IPS DF 6.9 (cell line): ENCODE measurements at regions not wholly inside any gene's neighbourhood (a gene's known extent, or its start where the extent isn't known, plus 50 kb on each side); places are given as distances from the start of the nearest gene placed in this dataset.

Source experiments
- DNase-seq: peaks from one replicate; pipeline ENCODE4 v3.0.0-alpha.2; 2013; ENCODE audit warnings: low read depth, low spot score
- H3K27ac ChIP-seq: one replicate; pipeline ENCODE4 v1.5.1; 2013; ENCODE audit warnings: low read length, control low read depth
- H3K27me3 ChIP-seq: 2 replicates; pipeline ENCODE4 v1.6.1; 2013; ENCODE audit warnings: mild to moderate bottlenecking, low read length; ENCODE audit not compliant: control insufficient read depth, insufficient read depth
- H3K36me3 ChIP-seq: 2 replicates; pipeline ENCODE4 v1.6.1; 2013; ENCODE audit warnings: low read length; ENCODE audit not compliant: control insufficient read depth, insufficient read depth
- H3K4me1 ChIP-seq: 2 replicates; pipeline ENCODE4 v1.6.1; 2013; ENCODE audit warnings: low read length; ENCODE audit not compliant: control insufficient read depth, insufficient read depth
- H3K4me3 ChIP-seq: 2 replicates; pipeline ENCODE4 v1.5.1; 2013; ENCODE audit warnings: mild to moderate bottlenecking, low read length
- H3K9me3 ChIP-seq: 2 replicates; pipeline ENCODE4 v1.6.1; 2013; ENCODE audit warnings: low read length, inconsistent platforms; ENCODE audit not compliant: control insufficient read depth, insufficient read depth
- WGBS: extraction: QIAGEN DNeasy Blood & Tissue Kit; methylation state at CpG from one replicate; pipeline ENCODE4 v1.1.7; 2013; ENCODE audit warnings: mixed read lengths, missing lambda C conversion rate; ENCODE audit not compliant: insufficient read length, insufficient coverage; 5-methylcytosine and 5-hydroxymethylcytosine counted together

DNA sequence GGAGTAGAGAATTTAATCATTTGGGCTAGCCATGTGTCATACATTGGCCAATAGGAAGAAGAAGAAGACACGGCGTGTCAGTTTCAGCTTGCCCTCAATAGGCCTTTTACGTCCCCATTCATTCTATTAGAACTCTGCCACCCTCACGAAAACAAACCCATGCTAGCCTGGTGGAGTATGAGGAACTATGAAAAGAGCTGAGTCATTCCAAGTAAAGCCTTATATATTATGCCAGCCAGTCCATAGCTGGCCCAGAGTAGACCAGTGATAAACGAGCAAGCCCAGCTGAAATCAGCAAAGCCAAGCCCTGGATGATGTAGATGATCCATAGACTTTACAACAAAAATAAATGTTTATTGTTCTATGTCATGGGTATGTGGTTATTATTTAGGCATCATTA is 895.1 kb downstream of the TLE1 start:
- Histone ChIP-seq H3K9me3 (no peaks in the 10 kb centered on the region), H3K27ac (no peak overlapping the region), H3K36me3 (no peaks in the 10 kb centered on the region), H3K4me1 (no peaks in the 10 kb centered on the region), H3K4me3 (no peak overlapping the region), H3K27me3 (no peaks in the 10 kb centered on the region)
- no peak for DNase-seq
- no CpG with 5 or more reads among the region's 5 CpGs for WGBS

DNA sequence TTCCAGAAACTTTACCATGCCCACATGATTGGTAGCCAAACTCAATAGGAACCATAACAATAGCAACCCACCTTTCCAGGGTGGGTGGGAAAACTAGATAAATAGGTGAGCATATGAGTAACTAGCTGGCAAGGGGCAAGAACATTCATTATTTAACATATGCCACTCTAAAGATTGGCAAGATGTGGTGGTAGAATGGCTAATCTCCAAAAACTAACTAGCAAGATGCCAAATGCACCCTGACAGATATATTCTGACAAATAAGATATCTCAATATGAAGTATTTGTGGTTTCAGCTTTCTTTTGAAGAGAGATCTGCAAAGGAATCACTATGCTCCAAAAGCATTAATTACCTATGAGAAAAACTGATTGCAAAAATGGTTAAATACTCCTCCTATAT is 895.6 kb downstream of the TLE1 start:
- H3K36me3 ChIP-seq = no peaks in the 10 kb centered on the region
- H3K4me1 ChIP-seq = no peaks in the 10 kb centered on the region
- no peaks in the 10 kb centered on the region for H3K9me3 ChIP-seq
- DNase-seq = no peak
- no peak overlapping the region for H3K4me3 ChIP-seq
- no peaks in the 10 kb centered on the region for H3K27me3 ChIP-seq
- H3K27ac ChIP-seq = no peak overlapping the region

DNA sequence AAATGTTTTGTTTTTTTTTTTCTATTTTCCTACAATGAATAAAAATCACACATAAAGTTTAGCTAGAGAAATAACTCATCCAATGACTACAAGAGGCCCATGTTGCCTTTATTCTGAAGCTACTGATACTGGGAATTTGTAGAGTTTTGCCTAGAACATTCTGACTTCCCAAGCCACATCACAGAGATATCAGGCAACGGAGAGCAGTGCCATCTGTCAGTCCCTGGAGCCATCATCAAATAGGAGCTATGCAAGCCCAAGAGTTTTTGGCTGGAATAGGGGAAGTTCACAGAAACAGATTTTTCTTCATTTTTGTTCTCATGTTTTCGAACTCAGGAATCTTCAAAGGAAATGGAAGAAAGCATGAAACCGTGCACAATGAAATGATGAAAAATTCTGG is 896.6 kb downstream of the TLE1 start:
- no peak for DNase-seq
- Histone ChIP-seq H3K4me1 (no peaks in the 10 kb centered on the region), H3K27ac (no peak overlapping the region), H3K36me3 (no peaks in the 10 kb centered on the region), H3K4me3 (no peak overlapping the region), H3K27me3 (no peaks in the 10 kb centered on the region), H3K9me3 (no peaks in the 10 kb centered on the region)
- WGBS = no CpG with 5 or more reads among the region's 3 CpGs

DNA sequence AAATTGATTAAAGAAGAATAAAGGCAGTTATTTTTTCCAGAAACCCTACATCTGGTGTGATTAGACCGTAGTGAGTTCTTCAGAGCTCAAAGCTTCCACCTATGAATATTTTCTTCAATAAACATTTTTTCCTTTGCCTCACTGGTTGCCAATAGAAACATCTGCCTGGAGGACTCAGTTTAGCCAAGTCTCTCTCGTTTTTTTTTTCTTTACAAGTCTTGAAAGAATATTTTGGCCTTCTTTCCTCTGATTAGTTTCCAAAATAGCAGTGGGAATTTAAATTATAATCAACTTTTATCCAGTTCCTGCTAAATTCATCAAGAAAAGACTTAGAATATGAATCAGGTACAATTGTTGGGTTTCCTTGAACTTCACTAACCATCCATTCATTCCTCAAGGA is 897.5 kb downstream of the TLE1 start:
- no peak overlapping the region for H3K27ac ChIP-seq
- no CpG with 5 or more reads among the region's 2 CpGs for WGBS
- no peaks in the 10 kb centered on the region for H3K27me3 ChIP-seq
- no peaks in the 10 kb centered on the region for H3K36me3 ChIP-seq
- no peaks in the 10 kb centered on the region for H3K4me1 ChIP-seq
- no peaks in the 10 kb centered on the region for H3K9me3 ChIP-seq
- no peak for DNase-seq
- no peak overlapping the region for H3K4me3 ChIP-seq

DNA sequence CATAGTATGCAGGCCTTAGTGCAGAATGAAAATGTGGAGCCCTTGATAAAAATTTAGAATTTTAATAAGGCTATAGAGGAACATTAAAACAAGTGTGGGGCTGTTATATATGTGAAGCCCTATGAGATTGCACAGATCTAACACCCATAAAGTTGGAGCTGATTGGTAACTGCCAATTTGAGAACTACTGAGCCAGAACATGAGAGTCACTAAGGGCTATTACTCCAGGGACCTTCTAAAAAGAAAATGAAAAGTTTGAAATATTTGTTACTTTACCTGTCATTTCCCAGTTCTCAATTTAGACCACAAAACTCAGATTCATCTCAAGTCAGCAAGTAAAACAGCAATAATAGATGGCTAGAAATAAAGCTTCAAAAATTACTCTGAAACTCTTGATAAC is 898.6 kb downstream of the TLE1 start:
- Histone ChIP-seq H3K27ac (no peak overlapping the region), H3K36me3 (no peaks in the 10 kb centered on the region), H3K4me3 (no peak overlapping the region), H3K27me3 (no peaks in the 10 kb centered on the region), H3K4me1 (no peaks in the 10 kb centered on the region), H3K9me3 (no peaks in the 10 kb centered on the region)
- DNase-seq = no peak

DNA sequence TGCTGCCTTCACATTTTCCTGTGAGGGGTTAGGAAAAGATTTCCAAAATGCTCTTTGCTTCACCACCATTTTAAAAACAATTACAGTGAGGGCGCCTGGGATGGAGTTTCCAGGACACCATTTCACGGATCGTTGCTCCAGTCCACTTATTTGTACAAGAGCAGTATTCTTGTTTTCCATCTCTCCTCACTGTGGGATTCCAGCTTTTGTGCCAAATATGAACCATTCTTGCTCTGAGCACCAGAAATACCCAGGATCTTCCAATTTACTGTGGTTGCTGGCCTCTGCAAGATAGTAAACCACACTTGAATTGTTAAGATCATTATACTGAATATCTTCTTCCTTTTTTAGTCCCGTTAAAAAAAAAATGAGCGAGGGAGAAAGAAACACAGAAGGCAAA is 899.5 kb downstream of the TLE1 start:
- no peaks in the 10 kb centered on the region for H3K27me3 ChIP-seq
- WGBS = no CpG with 5 or more reads among the region's 5 CpGs
- no peaks in the 10 kb centered on the region for H3K36me3 ChIP-seq
- no peak overlapping the region for H3K4me3 ChIP-seq
- no peaks in the 10 kb centered on the region for H3K4me1 ChIP-seq
- no peaks in the 10 kb centered on the region for H3K9me3 ChIP-seq
- DNase-seq = no peak
- H3K27ac ChIP-seq = no peak overlapping the region

DNA sequence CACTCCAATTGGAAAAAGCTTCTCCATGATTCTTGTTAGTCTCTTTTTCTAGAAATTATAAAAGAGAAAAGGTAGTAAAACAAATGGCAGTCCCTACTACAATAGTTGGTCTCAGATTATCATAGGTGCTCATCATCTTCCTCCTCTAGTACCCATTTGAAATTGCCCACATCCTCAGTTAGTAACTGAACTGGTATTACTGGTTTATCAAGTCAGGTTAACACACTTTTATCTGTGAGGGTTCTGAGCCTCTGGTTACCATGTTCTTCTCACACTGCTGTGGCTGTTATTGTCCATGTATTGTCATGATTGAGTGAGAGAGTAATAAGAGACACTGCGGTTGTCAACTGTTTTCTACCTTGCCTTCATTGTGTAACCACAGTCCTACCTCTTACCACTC is 901.7 kb downstream of the TLE1 start:
- no CpG with 5 or more reads among the region's 1 CpG for WGBS
- no peak for DNase-seq
- no peaks in the 10 kb centered on the region for H3K27me3 ChIP-seq

DNA sequence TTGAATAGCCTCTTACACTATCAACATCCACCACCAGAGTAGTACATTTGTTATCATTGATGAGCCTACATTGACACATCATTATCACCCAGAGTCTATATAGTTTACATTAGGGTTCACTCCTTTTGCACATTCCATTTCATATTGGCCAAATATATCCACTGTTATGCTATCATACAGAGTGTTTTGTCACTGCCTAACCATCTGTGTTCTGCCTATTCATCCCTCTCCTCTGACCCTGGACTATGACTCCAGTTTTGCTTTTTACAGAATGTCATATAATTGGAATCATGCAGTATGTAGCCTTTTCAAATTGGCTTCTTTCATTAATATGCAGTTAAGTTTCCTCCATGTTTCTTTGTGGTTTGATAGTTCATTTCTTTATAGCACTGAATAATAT is 904.7 kb downstream of the TLE1 start:
- H3K4me3 ChIP-seq = no peak overlapping the region
- H3K27me3 ChIP-seq = no peaks in the 10 kb centered on the region

More for the DNA sequence above, 901.7 kb downstream of the TLE1 start:
- no peak overlapping the region for H3K27ac ChIP-seq
- H3K36me3 ChIP-seq = no peaks in the 10 kb centered on the region
- H3K9me3 ChIP-seq = no peaks in the 10 kb centered on the region
- no peaks in the 10 kb centered on the region for H3K4me1 ChIP-seq
- H3K4me3 ChIP-seq = no peak overlapping the region

DNA sequence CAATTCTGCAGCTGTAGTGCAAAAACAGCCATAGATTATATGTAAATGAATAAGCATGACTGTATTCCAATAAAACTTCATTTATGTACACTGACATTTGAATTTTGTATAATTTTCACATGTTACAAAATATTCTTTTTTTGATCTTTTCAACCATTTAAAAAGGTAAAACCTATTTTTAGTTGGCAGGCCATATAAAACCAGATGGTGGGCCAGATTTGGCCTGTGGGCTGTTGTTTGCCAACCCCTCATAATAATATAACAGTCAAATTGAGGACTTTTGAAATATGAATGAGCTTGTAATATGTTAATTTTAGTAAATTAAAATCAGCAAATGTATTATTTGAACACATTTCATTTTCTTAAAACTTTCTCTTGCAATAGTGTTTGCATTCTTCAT is 913.4 kb downstream of the TLE1 start:
- Histone ChIP-seq H3K36me3 (no peaks in the 10 kb centered on the region), H3K27me3 (no peaks in the 10 kb centered on the region), H3K4me1 (no peaks in the 10 kb centered on the region), H3K4me3 (no peak overlapping the region), H3K27ac (no peak overlapping the region), H3K9me3 (no peaks in the 10 kb centered on the region)
- DNase-seq = no peak

More for the DNA sequence above, 904.7 kb downstream of the TLE1 start:
- no peak overlapping the region for H3K27ac ChIP-seq
- no peaks in the 10 kb centered on the region for H3K4me1 ChIP-seq
- no peaks in the 10 kb centered on the region for H3K36me3 ChIP-seq
- no peaks in the 10 kb centered on the region for H3K9me3 ChIP-seq
- no peak for DNase-seq

DNA sequence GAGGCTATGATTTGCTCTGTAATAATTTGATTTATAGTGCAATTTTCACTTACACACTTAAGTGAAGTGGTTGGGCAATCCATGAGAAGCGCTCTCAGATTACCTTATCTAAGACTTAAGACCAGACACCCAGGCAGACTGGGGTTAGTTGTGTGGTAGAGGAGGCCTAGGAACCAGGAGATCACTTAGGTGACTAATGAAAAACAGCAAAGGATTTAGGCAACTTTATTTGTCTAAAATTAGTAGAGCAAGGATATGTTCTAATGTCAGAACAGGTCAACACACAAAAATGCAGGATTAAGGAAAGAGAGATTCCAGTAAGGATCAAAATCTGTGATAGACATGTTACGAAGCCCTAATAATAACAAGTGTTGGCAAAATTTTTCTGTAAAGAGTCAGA is 913.8 kb downstream of the TLE1 start:
- H3K4me1 ChIP-seq = no peaks in the 10 kb centered on the region
- DNase-seq = no peak
- H3K36me3 ChIP-seq = no peaks in the 10 kb centered on the region
- H3K4me3 ChIP-seq = no peak overlapping the region
- no peaks in the 10 kb centered on the region for H3K27me3 ChIP-seq
- H3K9me3 ChIP-seq = no peaks in the 10 kb centered on the region
- H3K27ac ChIP-seq = no peak overlapping the region
- WGBS = no CpG with 5 or more reads among the region's 2 CpGs

DNA sequence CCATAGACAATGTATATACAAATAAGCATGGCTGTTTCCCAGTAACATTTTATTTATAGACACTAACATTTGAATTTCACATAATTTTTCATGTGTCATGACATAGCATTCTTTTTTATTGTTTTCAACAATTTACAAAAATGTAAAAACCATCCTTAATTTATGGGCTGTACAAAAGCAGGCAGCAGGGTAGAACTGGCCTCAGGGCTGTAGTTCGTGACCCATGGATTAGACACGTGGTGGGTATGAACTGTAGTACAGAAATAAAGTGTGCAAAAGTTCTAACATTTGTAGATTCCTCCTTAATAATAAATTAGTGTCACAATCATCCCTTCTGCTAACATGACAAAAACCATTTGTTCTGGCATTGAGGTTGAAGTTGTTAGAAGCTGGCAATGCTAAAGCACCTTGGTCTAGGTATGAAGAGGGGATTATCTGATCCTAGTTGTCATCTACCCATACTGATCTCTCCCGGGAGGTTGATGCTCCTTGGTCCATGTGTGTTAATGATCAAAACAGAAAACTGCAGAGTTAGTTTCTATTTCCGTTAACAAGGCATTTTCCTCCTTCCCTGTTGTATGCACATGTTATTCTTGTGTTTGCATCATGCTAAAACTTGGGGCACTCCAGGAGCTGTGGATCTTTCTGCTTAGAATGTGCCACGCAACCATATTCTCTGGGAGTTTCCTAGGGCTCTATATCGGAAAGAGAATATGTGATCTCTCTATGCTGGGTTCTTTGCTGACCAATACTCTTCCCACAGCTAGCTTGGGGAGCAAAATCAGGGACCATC is 917.6 kb downstream of the TLE1 start:
- no peak overlapping the region for H3K4me3 ChIP-seq
- no peaks in the 10 kb centered on the region for H3K27me3 ChIP-seq
- no peak overlapping the region for H3K27ac ChIP-seq
- WGBS = no CpG with 5 or more reads among the region's 6 CpGs
- H3K4me1 ChIP-seq = no peaks in the 10 kb centered on the region
- DNase-seq = no peak
- no peaks in the 10 kb centered on the region for H3K9me3 ChIP-seq
- no peaks in the 10 kb centered on the region for H3K36me3 ChIP-seq
